ENCODE measurements at regions not wholly inside any gene's neighbourhood (a gene's known extent, or its start where the extent isn't known, plus 50 kb on each side); places are given as distances from the start of the nearest gene placed in this dataset.
"Not testable (repeated sequence)": the region's sequence is repeated elsewhere in the genome, so short reads cannot be mapped to it uniquely, and the experiment has no call there.

- not testable (repeated sequence) for H4K20me1 ChIP-seq (ENCODE audit: low read depth, low read length); H3K27ac ChIP-seq (ENCODE audit: low read depth, low read length); H3K27me3 ChIP-seq (ENCODE audit: low read length); H3K79me2 ChIP-seq (ENCODE audit: insufficient read depth, low read length); H3K4me2 ChIP-seq (ENCODE audit: low read depth, low read length, poor library complexity, severe bottlenecking); H3K36me3 ChIP-seq (ENCODE audit: low read length); H3K4me3 ChIP-seq (ENCODE audit: insufficient read depth, low read length, poor library complexity, severe bottlenecking); H3K9ac ChIP-seq (ENCODE audit: low read length); H3F3A ChIP-seq (ENCODE audit: insufficient read depth); H3K9me2 ChIP-seq (replicated peaks; ENCODE audit: insufficient read depth, low read length); H2AFZ ChIP-seq (ENCODE audit: low read depth, low read length, severe bottlenecking); H3K9me3 ChIP-seq (ENCODE audit: insufficient read depth, low read length)
Observed at GRCh38 chr2:76697439-76697838, 824.7 kb downstream of the LRRTM4 start.

DNA sequence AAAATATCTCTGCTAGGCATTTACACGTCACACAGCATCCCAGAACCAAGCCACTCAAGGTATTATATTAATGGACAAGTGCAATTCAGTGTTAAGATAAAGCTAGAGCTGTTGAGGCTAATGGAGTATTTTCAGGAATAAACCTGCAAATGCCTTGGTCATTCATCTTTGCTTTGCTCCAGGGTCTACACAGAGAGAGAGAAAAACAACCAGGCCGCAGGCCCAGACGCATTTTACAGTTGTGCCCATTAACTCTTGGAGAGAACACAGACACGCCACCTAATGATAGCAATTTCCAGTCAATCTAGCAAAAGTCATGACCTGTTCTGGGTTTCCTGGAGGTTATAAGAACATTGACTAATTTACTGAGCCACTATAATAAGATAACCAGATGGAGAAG lies 829.3 kb downstream of the LRRTM4 start:
- Histone ChIP-seq H3K27me3 (ENCODE audit: low read length) (no peaks in the 10 kb centered on the region), H2AFZ (ENCODE audit: low read depth, low read length, severe bottlenecking) (no peak overlapping the region), H3K9me3 (ENCODE audit: insufficient read depth, low read length) (no peaks in the 10 kb centered on the region), H3K36me3 (ENCODE audit: low read length) (no peaks in the 10 kb centered on the region), H3K27ac (ENCODE audit: low read depth, low read length) (no peak overlapping the region), H3F3A (ENCODE audit: insufficient read depth) (no peaks in the 10 kb centered on the region), H3K4me2 (ENCODE audit: low read depth, low read length, poor library complexity, severe bottlenecking) (no peak overlapping the region), H3K9me2 (replicated peaks; ENCODE audit: insufficient read depth, low read length) (no peaks in the 10 kb centered on the region), H3K79me2 (ENCODE audit: insufficient read depth, low read length) (no peaks in the 10 kb centered on the region), H3K4me3 (ENCODE audit: insufficient read depth, low read length, poor library complexity, severe bottlenecking) (no peak overlapping the region), H4K20me1 (ENCODE audit: low read depth, low read length) (no peaks in the 10 kb centered on the region), H3K9ac (ENCODE audit: low read length) (no peak overlapping the region)
- no peak for TF ChIP-seq EZH2phosphoT487 (conservative IDR thresholded peaks at IDR 0.05; ENCODE audit: low read length)
- TF ChIP-seq, protein P1, sequence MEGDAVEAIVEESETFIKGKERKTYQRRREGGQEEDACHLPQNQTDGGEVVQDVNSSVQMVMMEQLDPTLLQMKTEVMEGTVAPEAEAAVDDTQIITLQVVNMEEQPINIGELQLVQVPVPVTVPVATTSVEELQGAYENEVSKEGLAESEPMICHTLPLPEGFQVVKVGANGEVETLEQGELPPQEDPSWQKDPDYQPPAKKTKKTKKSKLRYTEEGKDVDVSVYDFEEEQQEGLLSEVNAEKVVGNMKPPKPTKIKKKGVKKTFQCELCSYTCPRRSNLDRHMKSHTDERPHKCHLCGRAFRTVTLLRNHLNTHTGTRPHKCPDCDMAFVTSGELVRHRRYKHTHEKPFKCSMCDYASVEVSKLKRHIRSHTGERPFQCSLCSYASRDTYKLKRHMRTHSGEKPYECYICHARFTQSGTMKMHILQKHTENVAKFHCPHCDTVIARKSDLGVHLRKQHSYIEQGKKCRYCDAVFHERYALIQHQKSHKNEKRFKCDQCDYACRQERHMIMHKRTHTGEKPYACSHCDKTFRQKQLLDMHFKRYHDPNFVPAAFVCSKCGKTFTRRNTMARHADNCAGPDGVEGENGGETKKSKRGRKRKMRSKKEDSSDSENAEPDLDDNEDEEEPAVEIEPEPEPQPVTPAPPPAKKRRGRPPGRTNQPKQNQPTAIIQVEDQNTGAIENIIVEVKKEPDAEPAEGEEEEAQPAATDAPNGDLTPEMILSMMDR (IDR thresholded peaks at IDR 0.05; ENCODE audit: insufficient read depth, low read length, poor library complexity, severe bottlenecking) = no peak

DNA sequence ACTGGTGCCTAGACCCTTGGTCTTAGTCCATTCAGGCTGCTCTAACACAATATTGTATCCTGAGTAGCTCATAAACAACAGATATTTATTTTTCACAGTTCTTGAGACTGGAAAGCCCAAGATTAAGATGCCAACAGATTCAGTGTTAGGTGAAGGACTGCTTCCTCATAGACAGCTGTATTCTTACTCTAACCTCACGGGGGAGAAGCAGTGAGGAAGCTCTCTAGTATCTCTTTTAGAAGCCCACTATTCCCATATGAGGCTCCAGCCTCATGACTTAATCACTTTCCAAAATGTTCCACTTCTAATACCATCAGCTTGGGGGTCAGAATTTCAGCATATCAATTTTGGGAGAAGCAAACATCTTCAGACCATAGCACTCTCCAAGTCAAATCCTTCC lies 833.4 kb downstream of the LRRTM4 start:
- Histone ChIP-seq H3K36me3 (ENCODE audit: low read length) (no peaks in the 10 kb centered on the region), H3K4me2 (ENCODE audit: low read depth, low read length, poor library complexity, severe bottlenecking) (no peak overlapping the region), H3K9me3 (ENCODE audit: insufficient read depth, low read length) (no peaks in the 10 kb centered on the region), H3K27ac (ENCODE audit: low read depth, low read length) (no peak overlapping the region), H3K27me3 (ENCODE audit: low read length) (no peaks in the 10 kb centered on the region), H3K9me2 (replicated peaks; ENCODE audit: insufficient read depth, low read length) (no peaks in the 10 kb centered on the region), H3F3A (ENCODE audit: insufficient read depth) (no peaks in the 10 kb centered on the region), H4K20me1 (ENCODE audit: low read depth, low read length) (no peaks in the 10 kb centered on the region), H3K9ac (ENCODE audit: low read length) (no peak overlapping the region), H3K4me3 (ENCODE audit: insufficient read depth, low read length, poor library complexity, severe bottlenecking) (no peak overlapping the region), H2AFZ (ENCODE audit: low read depth, low read length, severe bottlenecking) (no peak overlapping the region), H3K79me2 (ENCODE audit: insufficient read depth, low read length) (no peaks in the 10 kb centered on the region)
- TF ChIP-seq, protein P1 (IDR thresholded peaks at IDR 0.05; ENCODE audit: insufficient read depth, low read length, poor library complexity, severe bottlenecking) = no peak
- TF ChIP-seq EZH2phosphoT487 (conservative IDR thresholded peaks at IDR 0.05; ENCODE audit: low read length) = no peak

DNA sequence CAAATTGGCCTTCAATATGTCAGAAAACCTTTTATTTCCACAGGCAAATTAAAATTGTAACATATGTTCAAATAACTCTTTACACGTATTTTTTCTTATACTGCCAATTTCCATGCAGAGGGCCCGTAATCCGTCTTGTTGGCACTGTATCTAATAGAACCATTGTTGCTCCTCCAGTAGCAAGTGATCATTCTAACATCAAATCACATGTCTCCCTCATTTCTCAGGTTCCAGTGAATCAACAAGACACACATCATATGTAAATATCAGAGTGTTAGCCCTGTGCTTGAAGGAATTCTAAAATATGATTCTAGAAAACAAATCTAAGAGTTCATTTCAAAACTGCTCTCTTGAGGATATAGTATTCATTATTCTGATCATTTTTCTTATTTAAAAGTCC lies 834.3 kb downstream of the LRRTM4 start:
- no peak overlapping the region for H3K27ac ChIP-seq (ENCODE audit: low read depth, low read length)
- H3K27me3 ChIP-seq (ENCODE audit: low read length) = no peaks in the 10 kb centered on the region
- H3F3A ChIP-seq (ENCODE audit: insufficient read depth) = no peaks in the 10 kb centered on the region
- H3K9me2 ChIP-seq (replicated peaks; ENCODE audit: insufficient read depth, low read length) = no peaks in the 10 kb centered on the region
- TF ChIP-seq, protein P1 (IDR thresholded peaks at IDR 0.05; ENCODE audit: insufficient read depth, low read length, poor library complexity, severe bottlenecking) = no peak
- TF ChIP-seq EZH2phosphoT487 (conservative IDR thresholded peaks at IDR 0.05; ENCODE audit: low read length) = no peak
- H3K79me2 ChIP-seq (ENCODE audit: insufficient read depth, low read length) = no peaks in the 10 kb centered on the region
- no peaks in the 10 kb centered on the region for H3K36me3 ChIP-seq (ENCODE audit: low read length)
- H2AFZ ChIP-seq (ENCODE audit: low read depth, low read length, severe bottlenecking) = no peak overlapping the region
- no peaks in the 10 kb centered on the region for H4K20me1 ChIP-seq (ENCODE audit: low read depth, low read length)
- no peaks in the 10 kb centered on the region for H3K9me3 ChIP-seq (ENCODE audit: insufficient read depth, low read length)
- H3K4me3 ChIP-seq (ENCODE audit: insufficient read depth, low read length, poor library complexity, severe bottlenecking) = no peak overlapping the region
- H3K4me2 ChIP-seq (ENCODE audit: low read depth, low read length, poor library complexity, severe bottlenecking) = no peak overlapping the region
- no peak overlapping the region for H3K9ac ChIP-seq (ENCODE audit: low read length)
